Retinal pigment epithelial cell (primary cell): ENCODE measurements at regions not wholly inside any gene's neighbourhood (a gene's known extent, or its start where the extent isn't known, plus 50 kb on each side); places are given as distances from the start of the nearest gene placed in this dataset.

Experiments
- DNase-seq: peaks from one replicate; pipeline ENCODE4 v3.0.0-alpha.2; 2010; ENCODE audit warnings: low read depth
- H3K4me3 ChIP-seq: 2 replicates; pipeline ENCODE4 v1.5.1; 2011; ENCODE audit warnings: mild to moderate bottlenecking, low read length, control low read depth, moderate library complexity
- CTCF ChIP-seq: conservative IDR thresholded peaks from 2 replicates; pipeline ENCODE4 v1.5.1; 2011; ENCODE audit warnings: low read depth, low read length, control low read depth, inconsistent platforms

- no peak for TF ChIP-seq CTCF
- no peak overlapping the region for H3K4me3 ChIP-seq
- no peak for DNase-seq
Measured at GRCh38 chr10:113247050-113247449, 297.0 kb downstream of the TCF7L2 start.

GRCh38 chr10:113252650-113253618 lies 299.9 kb upstream of the HABP2 start:
- no peak for TF ChIP-seq CTCF
- DNase-seq, result no peak
- H3K4me3 ChIP-seq, result no peak overlapping the region

- no peak overlapping the region for H3K4me3 ChIP-seq
- no peak for DNase-seq
- no peak for TF ChIP-seq CTCF
Measured at GRCh38 chr10:113259576-113260226, 293.2 kb upstream of the HABP2 start.

- no peak for TF ChIP-seq CTCF
- DNase-seq, result no peak
Measured at GRCh38 chr10:113261161-113261560, 291.7 kb upstream of the HABP2 start.

GRCh38 chr10:113261611-113262091 lies 291.2 kb upstream of the HABP2 start:
- no peak for TF ChIP-seq CTCF
- no peak overlapping the region for H3K4me3 ChIP-seq
- DNase-seq, result no peak

More at GRCh38 chr10:113261161-113261560, 291.7 kb upstream of the HABP2 start:
- H3K4me3 ChIP-seq, result no peak overlapping the region

- no peak for TF ChIP-seq CTCF
- no peak overlapping the region for H3K4me3 ChIP-seq
- no peak for DNase-seq
Measured at GRCh38 chr10:113263056-113263455, 289.8 kb upstream of the HABP2 start.
